ENCODE measurements at regions not wholly inside any gene's neighbourhood (a gene's known extent, or its start where the extent isn't known, plus 50 kb on each side); places are given as distances from the start of the nearest gene placed in this dataset.

DNA sequence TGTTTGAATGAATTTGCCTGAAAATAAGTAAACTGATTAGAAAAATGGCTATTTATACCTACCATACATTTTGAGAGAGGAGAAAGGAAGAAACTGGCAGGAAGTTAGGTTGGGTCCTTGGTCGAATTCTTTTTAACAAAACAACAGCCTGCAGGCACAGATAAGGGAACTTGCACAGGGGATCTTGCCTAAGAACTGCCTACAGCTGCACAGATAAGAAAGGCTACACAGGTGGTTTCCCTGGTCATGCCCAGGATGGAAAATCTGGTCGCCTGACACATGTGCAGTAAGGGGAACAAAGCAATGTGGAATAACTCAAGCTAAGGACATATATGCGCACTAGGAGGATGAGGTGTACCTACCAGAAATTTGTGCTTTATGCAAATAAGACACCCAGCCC lies 732.1 kb upstream of the POT1 start (continued):
- TF ChIP-seq, protein P1, sequence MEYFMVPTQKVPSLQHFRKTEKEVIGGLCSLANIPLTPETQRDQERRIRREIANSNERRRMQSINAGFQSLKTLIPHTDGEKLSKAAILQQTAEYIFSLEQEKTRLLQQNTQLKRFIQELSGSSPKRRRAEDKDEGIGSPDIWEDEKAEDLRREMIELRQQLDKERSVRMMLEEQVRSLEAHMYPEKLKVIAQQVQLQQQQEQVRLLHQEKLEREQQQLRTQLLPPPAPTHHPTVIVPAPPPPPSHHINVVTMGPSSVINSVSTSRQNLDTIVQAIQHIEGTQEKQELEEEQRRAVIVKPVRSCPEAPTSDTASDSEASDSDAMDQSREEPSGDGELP (CRISPR knock-in tag; IDR thresholded peaks at IDR 0.05; ENCODE audit: borderline replicate concordance) = no peak
- TF ChIP-seq, protein P2, sequence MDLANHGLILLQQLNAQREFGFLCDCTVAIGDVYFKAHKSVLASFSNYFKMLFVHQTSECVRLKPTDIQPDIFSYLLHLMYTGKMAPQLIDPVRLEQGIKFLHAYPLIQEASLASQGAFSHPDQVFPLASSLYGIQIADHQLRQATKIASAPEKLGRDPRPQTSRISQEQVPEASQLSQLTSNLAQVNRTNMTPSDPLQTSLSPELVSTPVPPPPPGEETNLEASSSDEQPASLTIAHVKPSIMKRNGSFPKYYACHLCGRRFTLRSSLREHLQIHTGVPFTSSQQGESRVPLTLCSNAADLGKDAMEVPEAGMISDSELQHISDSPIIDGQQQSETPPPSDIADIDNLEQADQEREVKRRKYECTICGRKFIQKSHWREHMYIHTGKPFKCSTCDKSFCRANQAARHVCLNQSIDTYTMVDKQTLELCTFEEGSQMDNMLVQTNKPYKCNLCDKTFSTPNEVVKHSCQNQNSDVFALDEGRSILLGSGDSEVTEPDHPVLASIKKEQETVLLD (IDR thresholded peaks at IDR 0.05) = no peak
- TF ChIP-seq HDGF (IDR thresholded peaks at IDR 0.05) (no peak), MYNN (IDR thresholded peaks at IDR 0.05) (no peak), MYNN (CRISPR knock-in tag; IDR thresholded peaks at IDR 0.05) (no peak), KAT8 (IDR thresholded peaks at IDR 0.05; ENCODE audit: low read depth) (no peak), ZNF124 (CRISPR knock-in tag; IDR thresholded peaks at IDR 0.05) (no peak), ZNF140 (CRISPR knock-in tag; IDR thresholded peaks at IDR 0.05) (no peak), RBM39 (optimal IDR thresholded peaks at IDR 0.05; ENCODE audit: low read depth, low read length) (no peak), GABPB2 (CRISPR knock-in tag; conservative IDR thresholded peaks at IDR 0.05) (no peak), ILK (tag; IDR thresholded peaks at IDR 0.05; ENCODE audit: borderline replicate concordance, low read depth) (no peak), EP400 (IDR thresholded peaks at IDR 0.05) (no peak), POLR2AphosphoS5 (IDR thresholded peaks at IDR 0.05; ENCODE audit: control insufficient read depth, insufficient read depth, low read depth, low read length) (peak; percentile 79), YBX1 (IDR thresholded peaks at IDR 0.05) (no peak), GTF2F1 (IDR thresholded peaks at IDR 0.05; ENCODE audit: low read depth, low read length) (no peak), XRCC4 (IDR thresholded peaks at IDR 0.05; ENCODE audit: extremely low read depth, insufficient read depth, insufficient read length) (no peak), TAF7 (tag; IDR thresholded peaks at IDR 0.05) (no peak), NFE2L1 (tag; IDR thresholded peaks at IDR 0.05; ENCODE audit: borderline replicate concordance, low read depth) (no peak), PRPF4 (IDR thresholded peaks at IDR 0.05; ENCODE audit: insufficient read depth, low read depth, low read length, poor library complexity, severe bottlenecking) (no peak), ZC3H4 (CRISPR knock-in tag; IDR thresholded peaks at IDR 0.05; ENCODE audit: borderline replicate concordance) (no peak)
- TF ChIP-seq, protein P3, sequence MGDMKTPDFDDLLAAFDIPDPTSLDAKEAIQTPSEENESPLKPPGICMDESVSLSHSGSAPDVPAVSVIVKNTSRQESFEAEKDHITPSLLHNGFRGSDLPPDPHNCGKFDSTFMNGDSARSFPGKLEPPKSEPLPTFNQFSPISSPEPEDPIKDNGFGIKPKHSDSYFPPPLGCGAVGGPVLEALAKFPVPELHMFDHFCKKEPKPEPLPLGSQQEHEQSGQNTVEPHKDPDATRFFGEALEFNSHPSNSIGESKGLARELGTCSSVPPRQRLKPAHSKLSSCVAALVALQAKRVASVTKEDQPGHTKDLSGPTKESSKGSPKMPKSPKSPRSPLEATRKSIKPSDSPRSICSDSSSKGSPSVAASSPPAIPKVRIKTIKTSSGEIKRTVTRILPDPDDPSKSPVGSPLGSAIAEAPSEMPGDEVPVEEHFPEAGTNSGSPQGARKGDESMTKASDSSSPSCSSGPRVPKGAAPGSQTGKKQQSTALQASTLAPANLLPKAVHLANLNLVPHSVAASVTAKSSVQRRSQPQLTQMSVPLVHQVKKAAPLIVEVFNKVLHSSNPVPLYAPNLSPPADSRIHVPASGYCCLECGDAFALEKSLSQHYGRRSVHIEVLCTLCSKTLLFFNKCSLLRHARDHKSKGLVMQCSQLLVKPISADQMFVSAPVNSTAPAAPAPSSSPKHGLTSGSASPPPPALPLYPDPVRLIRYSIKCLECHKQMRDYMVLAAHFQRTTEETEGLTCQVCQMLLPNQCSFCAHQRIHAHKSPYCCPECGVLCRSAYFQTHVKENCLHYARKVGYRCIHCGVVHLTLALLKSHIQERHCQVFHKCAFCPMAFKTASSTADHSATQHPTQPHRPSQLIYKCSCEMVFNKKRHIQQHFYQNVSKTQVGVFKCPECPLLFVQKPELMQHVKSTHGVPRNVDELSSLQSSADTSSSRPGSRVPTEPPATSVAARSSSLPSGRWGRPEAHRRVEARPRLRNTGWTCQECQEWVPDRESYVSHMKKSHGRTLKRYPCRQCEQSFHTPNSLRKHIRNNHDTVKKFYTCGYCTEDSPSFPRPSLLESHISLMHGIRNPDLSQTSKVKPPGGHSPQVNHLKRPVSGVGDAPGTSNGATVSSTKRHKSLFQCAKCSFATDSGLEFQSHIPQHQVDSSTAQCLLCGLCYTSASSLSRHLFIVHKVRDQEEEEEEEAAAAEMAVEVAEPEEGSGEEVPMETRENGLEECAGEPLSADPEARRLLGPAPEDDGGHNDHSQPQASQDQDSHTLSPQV (IDR thresholded peaks at IDR 0.05) = no peak
- TF ChIP-seq, protein P4, sequence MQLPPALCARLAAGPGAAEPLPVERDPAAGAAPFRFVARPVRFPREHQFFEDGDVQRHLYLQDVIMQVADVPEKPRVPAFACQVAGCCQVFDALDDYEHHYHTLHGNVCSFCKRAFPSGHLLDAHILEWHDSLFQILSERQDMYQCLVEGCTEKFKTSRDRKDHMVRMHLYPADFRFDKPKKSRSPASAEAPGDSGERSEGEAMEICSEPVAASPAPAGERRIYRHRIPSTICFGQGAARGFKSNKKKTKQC (CRISPR knock-in tag; IDR thresholded peaks at IDR 0.05) = no peak
- TF ChIP-seq, protein P5, sequence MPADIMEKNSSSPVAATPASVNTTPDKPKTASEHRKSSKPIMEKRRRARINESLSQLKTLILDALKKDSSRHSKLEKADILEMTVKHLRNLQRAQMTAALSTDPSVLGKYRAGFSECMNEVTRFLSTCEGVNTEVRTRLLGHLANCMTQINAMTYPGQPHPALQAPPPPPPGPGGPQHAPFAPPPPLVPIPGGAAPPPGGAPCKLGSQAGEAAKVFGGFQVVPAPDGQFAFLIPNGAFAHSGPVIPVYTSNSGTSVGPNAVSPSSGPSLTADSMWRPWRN (IDR thresholded peaks at IDR 0.05; ENCODE audit: low read depth) = no peak
